Duodenal mucosa (tissue), 2 donors: ENCODE measurements at regions not wholly inside any gene's neighbourhood (a gene's known extent, or its start where the extent isn't known, plus 50 kb on each side); places are given as distances from the start of the nearest gene placed in this dataset.
"Not testable (repeated sequence)": the region's sequence is repeated elsewhere in the genome, so short reads cannot be mapped to it uniquely, and the experiment has no call there.

Experiments used
- H3K27ac ChIP-seq: one replicate; pipeline ENCODE4 v1.7.0; 2013; ENCODE audit warnings: low read depth, low read length
- H3K27me3 ChIP-seq, 2 donors: one replicate each; pipeline ENCODE4 v1.7.0; 2013; ENCODE audit warnings: low read length in 2 of 2, control low read depth in 1 of 2; ENCODE audit not compliant: insufficient read depth in 2 of 2, control insufficient read depth in 1 of 2
- H3K36me3 ChIP-seq, 2 donors: one replicate each; pipeline ENCODE4 v1.7.0; 2013; ENCODE audit warnings: low read length in 2 of 2, control low read depth in 1 of 2; ENCODE audit not compliant: insufficient read depth in 2 of 2, control insufficient read depth in 1 of 2
- H3K4me1 ChIP-seq, 2 donors: one replicate each; pipeline ENCODE4 v1.7.0; 2013; ENCODE audit warnings: low read length in 2 of 2, control low read depth in 1 of 2; ENCODE audit not compliant: insufficient read depth in 2 of 2, control insufficient read depth in 1 of 2
- H3K4me3 ChIP-seq, 2 donors: one replicate each; pipeline ENCODE4 v1.7.0; 2013; ENCODE audit warnings: low read length in 2 of 2, low read depth in 1 of 2
- H3K9ac ChIP-seq, 2 donors: one replicate each; pipeline ENCODE4 v1.7.0; 2013; ENCODE audit warnings: low read length in 2 of 2, low read depth in 1 of 2
- H3K9me3 ChIP-seq, 2 donors: one replicate each; pipeline ENCODE4 v1.7.0; 2013; ENCODE audit warnings: low read length in 2 of 2, control low read depth in 1 of 2; ENCODE audit not compliant: control insufficient read depth in 1 of 2

- Histone ChIP-seq H3K36me3 (no peaks in the 10 kb centered on the region), H3K4me3 (no peak overlapping the region), H3K9ac (no peak overlapping the region), H3K27me3 (no peaks in the 10 kb centered on the region), H3K4me1 (no peaks in the 10 kb centered on the region), H3K27ac (no peak overlapping the region), H3K9me3 (no peaks in the 10 kb centered on the region)
Observed at GRCh38 chr5:120808135-120808534, 344.0 kb downstream of the PRR16 start.

GRCh38 chr5:120808606-120809005, 344.5 kb downstream of the PRR16 start:
- H3K27ac ChIP-seq: no peak overlapping the region
- no peaks in the 10 kb centered on the region for H3K4me1 ChIP-seq
- no peak overlapping the region for H3K4me3 ChIP-seq
- no peaks in the 10 kb centered on the region for H3K9me3 ChIP-seq
- H3K27me3 ChIP-seq: no peaks in the 10 kb centered on the region
- H3K36me3 ChIP-seq: no peaks in the 10 kb centered on the region
- H3K9ac ChIP-seq: no peak overlapping the region

- no peak overlapping the region for H3K27ac ChIP-seq
- H3K4me3 ChIP-seq: no peak overlapping the region
- H3K9ac ChIP-seq: no peak overlapping the region
- no peaks in the 10 kb centered on the region for H3K27me3 ChIP-seq
- no peaks in the 10 kb centered on the region for H3K36me3 ChIP-seq
- H3K4me1 ChIP-seq: no peaks in the 10 kb centered on the region
- peaks cover 0 to 3% of the 10 kb centered on the region in 2 donors for H3K9me3 ChIP-seq
Observed at GRCh38 chr5:120813551-120813950, 349.5 kb downstream of the PRR16 start.

- H3K4me1 ChIP-seq: no peaks in the 10 kb centered on the region
- no peak overlapping the region for H3K4me3 ChIP-seq
- peaks cover 0 to 3% of the 10 kb centered on the region in 2 donors for H3K9me3 ChIP-seq
- no peaks in the 10 kb centered on the region for H3K27me3 ChIP-seq
- H3K36me3 ChIP-seq: no peaks in the 10 kb centered on the region
- H3K27ac ChIP-seq: no peak overlapping the region
- no peak overlapping the region for H3K9ac ChIP-seq
Observed at GRCh38 chr5:120817044-120817985, 353.2 kb downstream of the PRR16 start.

DNA sequence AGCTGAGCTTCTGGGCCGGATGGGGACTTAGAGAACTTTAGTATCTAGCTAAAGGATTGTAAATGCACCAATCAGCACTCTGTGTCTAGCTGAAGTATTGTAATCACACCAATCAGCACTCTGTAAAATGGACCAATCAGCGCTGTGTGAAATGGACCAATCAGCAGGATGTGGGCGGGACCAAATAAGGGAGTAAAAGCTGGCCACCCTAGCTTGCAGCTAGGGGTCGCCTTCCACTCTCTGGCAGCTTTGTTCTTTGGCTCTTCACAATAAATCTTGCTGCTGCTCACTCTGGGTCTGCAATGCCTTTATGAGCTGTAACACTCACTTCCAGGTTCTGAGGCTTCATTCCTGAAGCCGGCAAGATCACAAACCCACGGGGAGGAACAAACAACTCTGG, 354.0 kb downstream of the PRR16 start:
- Histone ChIP-seq H3K4me3 (no peak overlapping the region), H3K4me1 (no peaks in the 10 kb centered on the region), H3K36me3 (no peaks in the 10 kb centered on the region), H3K27ac (no peak overlapping the region), H3K9ac (no peak overlapping the region), H3K9me3 (peaks cover 0 to 3% of the 10 kb centered on the region in 2 donors), H3K27me3 (no peaks in the 10 kb centered on the region)

- H3K27ac ChIP-seq: no peak overlapping the region
- H3K9me3 ChIP-seq: no peaks in the 10 kb centered on the region
- no peak overlapping the region for H3K9ac ChIP-seq
- H3K4me3 ChIP-seq: no peak overlapping the region
- no peaks in the 10 kb centered on the region for H3K4me1 ChIP-seq
- H3K36me3 ChIP-seq: no peaks in the 10 kb centered on the region
- H3K27me3 ChIP-seq: no peaks in the 10 kb centered on the region
Observed at GRCh38 chr5:120823328-120823727, 359.2 kb downstream of the PRR16 start.

GRCh38 chr5:120831646-120832045, 367.5 kb downstream of the PRR16 start:
- H3K27me3 ChIP-seq, H3K4me1 ChIP-seq, H3K36me3 ChIP-seq, H3K4me3 ChIP-seq, H3K9ac ChIP-seq, H3K27ac ChIP-seq, H3K9me3 ChIP-seq: not testable (repeated sequence)

DNA sequence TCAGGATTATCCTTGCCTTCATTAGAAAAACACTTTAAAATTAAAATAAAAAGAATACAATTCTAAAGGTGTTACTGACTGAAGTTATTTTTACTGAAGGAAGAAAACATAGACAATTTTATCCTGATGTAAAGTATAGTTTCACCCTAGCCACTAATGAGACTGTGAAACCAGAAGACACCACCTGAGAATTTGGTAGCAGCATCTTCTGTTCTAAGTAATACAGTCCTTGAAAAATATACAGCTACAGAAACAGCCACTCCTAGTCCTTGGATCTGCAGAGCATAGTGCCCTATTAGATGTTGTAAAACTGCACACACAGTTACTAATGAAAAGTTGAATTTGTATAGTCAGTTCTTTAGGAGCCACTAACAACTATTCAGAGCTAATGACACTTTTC, 377.7 kb downstream of the PRR16 start:
- Histone ChIP-seq H3K4me3 (no peak overlapping the region), H3K27me3 (no peaks in the 10 kb centered on the region), H3K9me3 (no peaks in the 10 kb centered on the region), H3K36me3 (no peaks in the 10 kb centered on the region), H3K9ac (no peak overlapping the region), H3K27ac (no peak overlapping the region), H3K4me1 (no peaks in the 10 kb centered on the region)

DNA sequence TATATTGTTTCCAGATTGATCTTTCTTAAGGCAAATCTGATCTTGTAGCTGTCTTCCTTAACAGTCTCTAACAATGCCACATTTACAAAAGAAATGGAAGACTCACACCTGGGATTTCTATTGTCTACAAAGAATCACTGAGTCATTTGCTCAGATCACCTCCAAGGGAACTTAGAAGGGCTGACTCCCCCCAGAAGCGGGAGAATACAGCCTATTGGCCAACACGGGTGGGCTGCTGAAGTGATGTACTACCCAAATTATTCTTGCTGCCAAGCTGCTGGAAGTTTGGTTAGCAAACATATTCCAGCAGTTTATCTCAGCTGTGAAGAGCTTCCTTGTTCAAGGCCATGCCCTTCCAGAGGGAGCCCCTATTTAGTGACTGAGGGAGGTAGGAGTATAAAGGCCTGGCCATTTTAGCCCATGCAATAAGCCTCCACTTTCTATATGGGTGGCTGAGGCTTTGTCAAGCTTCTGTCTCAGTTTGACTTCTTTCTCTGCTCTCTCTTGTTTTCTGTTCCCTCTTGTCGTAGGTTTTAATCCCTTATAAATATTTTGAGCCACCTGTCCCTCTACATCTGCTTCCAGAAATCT, 379.4 kb downstream of the PRR16 start:
- H3K27ac ChIP-seq: no peak overlapping the region
- H3K27me3 ChIP-seq: no peaks in the 10 kb centered on the region
- no peaks in the 10 kb centered on the region for H3K4me1 ChIP-seq
- H3K9me3 ChIP-seq: no peaks in the 10 kb centered on the region
- no peak overlapping the region for H3K9ac ChIP-seq
- no peak overlapping the region for H3K4me3 ChIP-seq
- H3K36me3 ChIP-seq: no peaks in the 10 kb centered on the region

- no peaks in the 10 kb centered on the region for H3K9me3 ChIP-seq
- no peak overlapping the region for H3K27ac ChIP-seq
- H3K9ac ChIP-seq: no peak overlapping the region
- no peaks in the 10 kb centered on the region for H3K4me1 ChIP-seq
- H3K27me3 ChIP-seq: no peaks in the 10 kb centered on the region
- no peaks in the 10 kb centered on the region for H3K36me3 ChIP-seq
- no peak overlapping the region for H3K4me3 ChIP-seq
Observed at GRCh38 chr5:120848883-120849282, 384.8 kb downstream of the PRR16 start.
